ENCODE measurements at regions not wholly inside any gene's neighbourhood (a gene's known extent, or its start where the extent isn't known, plus 50 kb on each side); places are given as distances from the start of the nearest gene placed in this dataset.

GRCh38 chr15:67917636-67918035 is 77.8 kb upstream of the RNU6-1 start:
- Histone ChIP-seq H3K79me2 (ENCODE audit: control insufficient read depth, insufficient read depth, low read length) (no peaks in the 10 kb centered on the region), H3K27ac (ENCODE audit: insufficient read depth, low read depth, low read length) (no peak overlapping the region), H4K20me1 (replicated peaks; ENCODE audit: control insufficient read depth, extremely low read depth, insufficient read depth, low read length) (no peaks in the 10 kb centered on the region), H2AFZ (ENCODE audit: low read depth, low read length) (no peak overlapping the region), H3K4me2 (ENCODE audit: insufficient read depth, low read length) (no peak overlapping the region), H3K9me1 (replicated peaks; ENCODE audit: control insufficient read depth, extremely low read depth, insufficient read depth, low read length) (no peaks in the 10 kb centered on the region), H3K36me3 (ENCODE audit: control insufficient read depth in 2 of 2, extremely low read depth in 1 of 2, insufficient read depth in 2 of 2, low read length in 2 of 2) (no peaks in the 10 kb centered on the region), H3K4me1 (ENCODE audit: control insufficient read depth, extremely low read depth, insufficient read depth, low read length) (no peaks in the 10 kb centered on the region), H3K4me3 (replicated peaks in 1 of 3; ENCODE audit: insufficient read depth in 1 of 3, low read depth in 1 of 3, low read length in 3 of 3) (no peak overlapping the region), H3K9ac (replicated peaks; ENCODE audit: extremely low read depth, insufficient read depth, low read length) (no peak overlapping the region), H3K9me3 (replicated peaks; ENCODE audit: control insufficient read depth, insufficient read depth, low read length) (no peaks in the 10 kb centered on the region), H3K27me3 (ENCODE audit: control insufficient read depth in 2 of 2, insufficient read depth in 2 of 2, low read length in 2 of 2) (peaks cover 6 to 13% of the 10 kb centered on the region in 2 experiments)
- CTCF ChIA-PET: interaction anchor here (1.0 to 1.2 kb wide), 2 partner anchors 43 to 54 kb away, joined by 3 read pairs; no protein-coding TSS in a partner anchor
- no peak for FAIRE-seq
- intact Hi-C loops (cut with micrococcal nuclease): no loop called here
- dilution Hi-C loops (cut with MboI; ENCODE audit: extremely low pct_ligation_motif_present, low sequenced_read_pairs): no loop called here
- DNase-seq (ENCODE audit: low read depth, low spot score): no peak
- TF ChIP-seq POLR2AphosphoS5 (IDR thresholded peaks at IDR 0.05; ENCODE audit: insufficient read depth, low read depth, low read length) (no peak), CTCF (IDR thresholded peaks at IDR 0.05; ENCODE audit: extremely low read depth in 1 of 2, insufficient read depth in 1 of 2, low read depth in 1 of 2, low read length in 2 of 2) (no peak), GATA2 (IDR thresholded peaks at IDR 0.05; ENCODE audit: insufficient read depth, insufficient read length, low read depth, low read length) (no peak), MYC (IDR thresholded peaks at IDR 0.05; ENCODE audit: low read depth, low read length) (no peak), POLR2A (IDR thresholded peaks at IDR 0.05; ENCODE audit: low read depth, low read length) (no peak)
- POLR2A ChIA-PET: no interaction called here
- no TSS peak for BruUV-seq (replicated peaks)

DNA sequence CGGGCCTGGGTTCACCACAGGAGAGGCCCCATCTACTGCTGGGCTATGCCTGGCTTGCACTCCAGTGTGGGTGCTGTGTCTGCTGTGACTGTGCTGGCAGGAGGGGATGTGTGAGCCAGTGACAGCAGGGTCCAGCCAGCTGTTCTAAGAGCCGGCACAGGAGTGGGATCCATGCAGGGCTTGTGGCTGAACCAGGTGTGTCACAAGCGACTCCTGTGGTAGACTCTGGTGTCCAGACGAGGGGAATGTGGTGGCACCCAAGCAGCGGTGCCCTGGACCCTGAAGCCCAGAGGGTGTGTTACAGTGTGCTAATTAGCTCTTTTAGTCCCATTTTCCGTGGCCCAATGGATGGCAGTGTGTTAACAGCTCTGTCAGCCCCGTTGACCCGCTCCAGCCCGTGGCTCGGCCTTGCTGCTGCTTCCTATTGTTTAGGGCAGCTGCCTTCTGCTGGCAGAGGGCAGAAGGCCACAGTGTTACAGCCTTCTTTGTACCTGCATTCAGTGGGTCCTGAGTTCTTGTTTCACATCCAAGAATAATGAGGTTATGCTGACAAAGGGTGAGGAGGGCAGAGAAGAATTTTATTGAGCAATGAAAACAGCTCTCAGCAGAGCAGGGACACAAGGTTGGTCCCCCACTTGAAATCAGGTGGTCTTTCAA is 78.5 kb upstream of the RNU6-1 start:
- H3K4me3 ChIP-seq (replicated peaks in 1 of 3; ENCODE audit: insufficient read depth in 1 of 3, low read depth in 1 of 3, low read length in 3 of 3): no peak overlapping the region
- FAIRE-seq (no peak), DNase-seq (ENCODE audit: low read depth, low spot score) (no peak)
- peaks cover 6 to 13% of the 10 kb centered on the region in 2 experiments for H3K27me3 ChIP-seq (ENCODE audit: control insufficient read depth in 2 of 2, insufficient read depth in 2 of 2, low read length in 2 of 2)
- TF ChIP-seq, protein P1, sequence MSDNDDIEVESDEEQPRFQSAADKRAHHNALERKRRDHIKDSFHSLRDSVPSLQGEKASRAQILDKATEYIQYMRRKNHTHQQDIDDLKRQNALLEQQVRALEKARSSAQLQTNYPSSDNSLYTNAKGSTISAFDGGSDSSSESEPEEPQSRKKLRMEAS (IDR thresholded peaks at IDR 0.05; ENCODE audit: insufficient read depth, insufficient read length): no peak
- TF ChIP-seq JUN (IDR thresholded peaks at IDR 0.05; ENCODE audit: borderline replicate concordance, insufficient read depth, insufficient read length, low read depth) (no peak), CTCF (IDR thresholded peaks at IDR 0.05; ENCODE audit: extremely low read depth in 1 of 2, insufficient read depth in 1 of 2, low read depth in 1 of 2, low read length in 2 of 2) (no peak), POLR2A (IDR thresholded peaks at IDR 0.05; ENCODE audit: low read depth, low read length) (no peak), MYC (IDR thresholded peaks at IDR 0.05; ENCODE audit: low read depth, low read length) (no peak), GATA2 (IDR thresholded peaks at IDR 0.05; ENCODE audit: insufficient read depth, insufficient read length, low read depth, low read length) (no peak), POLR2AphosphoS5 (IDR thresholded peaks at IDR 0.05; ENCODE audit: insufficient read depth, low read depth, low read length) (no peak), FOS (IDR thresholded peaks at IDR 0.05; ENCODE audit: borderline replicate concordance, insufficient read depth, low read length) (no peak), EZH2 (IDR thresholded peaks at IDR 0.05; ENCODE audit: borderline replicate concordance, low read depth, low read length, severe bottlenecking) (no peak)
- H3K9me1 ChIP-seq (replicated peaks; ENCODE audit: control insufficient read depth, extremely low read depth, insufficient read depth, low read length): no peaks in the 10 kb centered on the region
- no peak overlapping the region for H3K27ac ChIP-seq (ENCODE audit: insufficient read depth, low read depth, low read length)
- H4K20me1 ChIP-seq (replicated peaks; ENCODE audit: control insufficient read depth, extremely low read depth, insufficient read depth, low read length): no peaks in the 10 kb centered on the region
- no peak overlapping the region for H3K4me2 ChIP-seq (ENCODE audit: insufficient read depth, low read length)
- H2AFZ ChIP-seq (ENCODE audit: low read depth, low read length): no peak overlapping the region
- dilution Hi-C loops (cut with MboI; ENCODE audit: extremely low pct_ligation_motif_present, low sequenced_read_pairs): no loop called here
- CTCF ChIA-PET: interaction anchor here (1.0 to 1.2 kb wide), 2 partner anchors 44 to 55 kb away, joined by 3 read pairs; no protein-coding TSS in a partner anchor
- no peak overlapping the region for H3K9ac ChIP-seq (replicated peaks; ENCODE audit: extremely low read depth, insufficient read depth, low read length)
- POLR2A ChIA-PET: no interaction called here
- H3K4me1 ChIP-seq (ENCODE audit: control insufficient read depth, extremely low read depth, insufficient read depth, low read length): no peaks in the 10 kb centered on the region
- H3K36me3 ChIP-seq (ENCODE audit: control insufficient read depth in 2 of 2, extremely low read depth in 1 of 2, insufficient read depth in 2 of 2, low read length in 2 of 2): no peaks in the 10 kb centered on the region
- intact Hi-C loops (cut with micrococcal nuclease): no loop called here
- no peaks in the 10 kb centered on the region for H3K9me3 ChIP-seq (replicated peaks; ENCODE audit: control insufficient read depth, insufficient read depth, low read length)
- no peaks in the 10 kb centered on the region for H3K79me2 ChIP-seq (ENCODE audit: control insufficient read depth, insufficient read depth, low read length)
- BruUV-seq (replicated peaks): no TSS peak
